ENCODE measurements at regions not wholly inside any gene's neighbourhood (a gene's known extent, or its start where the extent isn't known, plus 50 kb on each side); places are given as distances from the start of the nearest gene placed in this dataset.

GRCh38 chr6:140393665-140394540 lies 1019.5 kb upstream of the CITED2 start:
- Histone ChIP-seq H3K79me2 (ENCODE audit: insufficient read depth) (no peaks in the 10 kb centered on the region), H3F3A (ENCODE audit: insufficient read depth) (no peaks in the 10 kb centered on the region), H3K9me3 (ENCODE audit: low read depth) (no peaks in the 10 kb centered on the region), H3K27ac (no peak overlapping the region), H4K20me1 (ENCODE audit: insufficient read depth) (no peaks in the 10 kb centered on the region), H3K9ac (no peak overlapping the region), H3K4me2 (ENCODE audit: unreplicated experiment) (no peak overlapping the region), H3K4me3 (no peak overlapping the region), H3K9me2 (ENCODE audit: insufficient read depth) (no peaks in the 10 kb centered on the region), H3K4me1 (ENCODE audit: insufficient read depth) (peaks cover 10% of the 10 kb centered on the region; the same call in 1 of the 2 replicates), H3K27me3 (replicated peaks; ENCODE audit: insufficient read depth) (no peaks in the 10 kb centered on the region), H3K36me3 (ENCODE audit: low read depth) (no peaks in the 10 kb centered on the region), H2AFZ (peak overlapping the region; percentile 73)
- WGBS, 2 experiments (ENCODE audit: low coverage in 1 of 2, low lambda C conversion rate in 2 of 2, missing lambda C conversion rate in 2 of 2): 32 to 41% methylated on average over 6 of the region's 6 CpGs
- TF ChIP-seq EZH2 (IDR thresholded peaks at IDR 0.05; ENCODE audit: insufficient read depth, poor library complexity, severe bottlenecking) (no peak), EZH2phosphoT487 (IDR thresholded peaks at IDR 0.05; ENCODE audit: insufficient read depth, low read depth) (no peak)
- in situ Hi-C loops (cut with MboI): no loop called here
- peak; percentile 25 for DNase-seq

GRCh38 chr6:140388815-140389214 lies 1014.4 kb upstream of the CITED2 start:
- H4K20me1 ChIP-seq (ENCODE audit: insufficient read depth): no peaks in the 10 kb centered on the region
- WGBS, 2 experiments (ENCODE audit: low coverage in 1 of 2, low lambda C conversion rate in 2 of 2, missing lambda C conversion rate in 2 of 2): 94 to 100% methylated on average over 1 of the region's 1 CpG
- H3K27ac ChIP-seq: no peak overlapping the region
- no peaks in the 10 kb centered on the region for H3K79me2 ChIP-seq (ENCODE audit: insufficient read depth)
- no peak for DNase-seq
- no peaks in the 10 kb centered on the region for H3K9me2 ChIP-seq (ENCODE audit: insufficient read depth)
- H3K4me1 ChIP-seq (ENCODE audit: insufficient read depth): peaks cover 8% of the 10 kb centered on the region; the same call in 1 of the 2 replicates
- in situ Hi-C loops (cut with MboI): no loop called here
- peaks cover 15% of the 10 kb centered on the region for H3F3A ChIP-seq (ENCODE audit: insufficient read depth)
- 0 out of 2 replicates have a peak overlapping the region, but pooled peaks have one; percentile 47 for H2AFZ ChIP-seq
- H3K9me3 ChIP-seq (ENCODE audit: low read depth): no peaks in the 10 kb centered on the region
- TF ChIP-seq EZH2 (IDR thresholded peaks at IDR 0.05; ENCODE audit: insufficient read depth, poor library complexity, severe bottlenecking) (no peak), EZH2phosphoT487 (IDR thresholded peaks at IDR 0.05; ENCODE audit: insufficient read depth, low read depth) (no peak)
- no peaks in the 10 kb centered on the region for H3K36me3 ChIP-seq (ENCODE audit: low read depth)
- H3K27me3 ChIP-seq (replicated peaks; ENCODE audit: insufficient read depth): no peaks in the 10 kb centered on the region
- H3K4me2 ChIP-seq (ENCODE audit: unreplicated experiment): no peak overlapping the region
- no peak overlapping the region for H3K9ac ChIP-seq
- H3K4me3 ChIP-seq: no peak overlapping the region

- in situ Hi-C loops (cut with MboI): no loop called here
- 0 out of 2 replicates have a peak, but pooled peaks cover 3% of the 10 kb centered on the region for H3K4me1 ChIP-seq (ENCODE audit: insufficient read depth)
- no peaks in the 10 kb centered on the region for H3K27me3 ChIP-seq (replicated peaks; ENCODE audit: insufficient read depth)
- H3K4me3 ChIP-seq: no peak overlapping the region
- no peaks in the 10 kb centered on the region for H3K9me3 ChIP-seq (ENCODE audit: low read depth)
- peaks cover 15% of the 10 kb centered on the region for H3F3A ChIP-seq (ENCODE audit: insufficient read depth)
- H3K79me2 ChIP-seq (ENCODE audit: insufficient read depth): no peaks in the 10 kb centered on the region
- H3K27ac ChIP-seq: no peak overlapping the region
- DNase-seq: no peak
- TF ChIP-seq EZH2phosphoT487 (IDR thresholded peaks at IDR 0.05; ENCODE audit: insufficient read depth, low read depth) (no peak), EZH2 (IDR thresholded peaks at IDR 0.05; ENCODE audit: insufficient read depth, poor library complexity, severe bottlenecking) (no peak)
- no peaks in the 10 kb centered on the region for H3K36me3 ChIP-seq (ENCODE audit: low read depth)
- 50 to 52% methylated on average over 2 of the region's 2 CpGs for WGBS, 2 experiments (ENCODE audit: low coverage in 1 of 2, low lambda C conversion rate in 2 of 2, missing lambda C conversion rate in 2 of 2)
- no peak overlapping the region for H3K4me2 ChIP-seq (ENCODE audit: unreplicated experiment)
- no peaks in the 10 kb centered on the region for H4K20me1 ChIP-seq (ENCODE audit: insufficient read depth)
- H3K9me2 ChIP-seq (ENCODE audit: insufficient read depth): no peaks in the 10 kb centered on the region
- H2AFZ ChIP-seq: peak overlapping the region; percentile 47; the same call in 1 of the 2 replicates
- no peak overlapping the region for H3K9ac ChIP-seq
Measured at GRCh38 chr6:140388192-140388802, 1013.8 kb upstream of the CITED2 start.

GRCh38 chr6:140385679-140386078 lies 1011.2 kb upstream of the CITED2 start:
- in situ Hi-C loops (cut with MboI): no loop called here
- Histone ChIP-seq H4K20me1 (ENCODE audit: insufficient read depth) (no peaks in the 10 kb centered on the region), H3K9ac (no peak overlapping the region), H3F3A (ENCODE audit: insufficient read depth) (peaks cover 24% of the 10 kb centered on the region), H3K27me3 (replicated peaks; ENCODE audit: insufficient read depth) (no peaks in the 10 kb centered on the region), H3K27ac (no peak overlapping the region), H3K9me2 (ENCODE audit: insufficient read depth) (no peaks in the 10 kb centered on the region), H3K9me3 (ENCODE audit: low read depth) (no peaks in the 10 kb centered on the region), H3K36me3 (ENCODE audit: low read depth) (no peaks in the 10 kb centered on the region), H2AFZ (no peak overlapping the region), H3K79me2 (ENCODE audit: insufficient read depth) (no peaks in the 10 kb centered on the region), H3K4me3 (no peak overlapping the region), H3K4me2 (ENCODE audit: unreplicated experiment) (no peak overlapping the region), H3K4me1 (ENCODE audit: insufficient read depth) (peaks cover 18% of the 10 kb centered on the region)
- TF ChIP-seq EZH2phosphoT487 (IDR thresholded peaks at IDR 0.05; ENCODE audit: insufficient read depth, low read depth): no peak
- TF ChIP-seq EZH2 (IDR thresholded peaks at IDR 0.05; ENCODE audit: insufficient read depth, poor library complexity, severe bottlenecking): no peak
- DNase-seq: no peak
- 93 to 94% methylated on average over 3 of the region's 3 CpGs for WGBS, 2 experiments (ENCODE audit: low coverage in 1 of 2, low lambda C conversion rate in 2 of 2, missing lambda C conversion rate in 2 of 2)

Measured in GM23248 (cell line).